GM18870 (cell line): ENCODE measurements at regions not wholly inside any gene's neighbourhood (a gene's known extent, or its start where the extent isn't known, plus 50 kb on each side); places are given as distances from the start of the nearest gene placed in this dataset.

Experiments used
- ATAC-seq: cut with Tn5 transposase; IDR thresholded peaks from one replicate; pipeline ENCODE4 v1.9.1; 2021; ENCODE audit warnings: moderate library complexity; ENCODE audit not compliant: unreplicated experiment

GRCh38 chr6:7047966-7048365, 59.8 kb upstream of the RREB1 start:
- ATAC-seq: no peak

DNA sequence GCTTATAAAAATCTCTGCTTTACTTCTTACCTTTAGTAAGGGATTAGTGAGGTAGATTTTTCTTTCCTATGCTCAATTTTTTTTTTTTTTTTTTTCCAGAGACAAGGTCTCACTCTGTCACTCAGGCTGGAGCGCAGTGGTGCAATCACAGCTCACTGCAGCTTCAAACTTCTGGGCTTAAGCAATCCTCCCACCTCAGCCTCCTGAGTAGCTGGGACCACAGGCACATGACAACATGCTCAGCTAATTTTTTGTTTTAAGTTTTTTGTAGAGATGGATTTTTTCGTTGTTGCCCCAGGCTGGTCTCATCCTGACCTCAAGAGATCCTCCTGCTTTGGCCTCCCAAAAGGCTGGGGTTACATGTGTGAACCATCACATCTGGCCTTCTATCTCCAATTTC, 58.9 kb upstream of the RREB1 start:
- no peak for ATAC-seq

- ATAC-seq: no peak
Observed at GRCh38 chr6:7050004-7050403, 57.8 kb upstream of the RREB1 start.

- ATAC-seq: no peak
Observed at GRCh38 chr6:7050872-7051779, 56.6 kb upstream of the RREB1 start.

GRCh38 chr6:7051780-7052442, 55.9 kb upstream of the RREB1 start:
- no peak for ATAC-seq

DNA sequence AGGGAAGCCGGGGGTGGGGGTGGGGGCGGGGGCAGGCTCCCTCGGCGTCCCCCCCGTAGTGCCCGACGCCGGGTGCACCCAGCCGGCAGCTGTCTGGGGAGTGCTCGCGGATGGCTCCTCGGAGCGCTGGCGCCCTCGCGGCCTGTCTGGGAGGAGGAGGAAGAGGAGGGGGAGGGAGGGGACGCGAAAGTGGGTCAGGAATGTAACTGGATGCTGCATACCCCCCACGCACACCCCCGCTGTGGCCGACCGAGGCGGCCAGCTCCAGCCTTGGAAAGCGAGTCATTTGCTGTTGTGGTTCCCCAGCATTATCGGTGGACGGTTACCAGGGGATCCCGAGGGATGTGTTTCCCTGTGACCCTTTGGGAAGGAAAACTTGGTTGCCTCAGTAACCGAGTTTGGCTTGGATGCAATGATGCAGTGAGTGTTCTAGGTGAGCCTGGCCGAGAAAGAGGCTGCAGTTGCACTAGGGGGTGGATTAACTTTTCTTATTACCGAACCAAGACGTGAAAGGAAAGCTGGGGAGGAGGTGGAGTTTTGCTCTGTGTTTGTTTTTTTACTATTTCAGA, 55.2 kb upstream of the RREB1 start:
- ATAC-seq: no peak

DNA sequence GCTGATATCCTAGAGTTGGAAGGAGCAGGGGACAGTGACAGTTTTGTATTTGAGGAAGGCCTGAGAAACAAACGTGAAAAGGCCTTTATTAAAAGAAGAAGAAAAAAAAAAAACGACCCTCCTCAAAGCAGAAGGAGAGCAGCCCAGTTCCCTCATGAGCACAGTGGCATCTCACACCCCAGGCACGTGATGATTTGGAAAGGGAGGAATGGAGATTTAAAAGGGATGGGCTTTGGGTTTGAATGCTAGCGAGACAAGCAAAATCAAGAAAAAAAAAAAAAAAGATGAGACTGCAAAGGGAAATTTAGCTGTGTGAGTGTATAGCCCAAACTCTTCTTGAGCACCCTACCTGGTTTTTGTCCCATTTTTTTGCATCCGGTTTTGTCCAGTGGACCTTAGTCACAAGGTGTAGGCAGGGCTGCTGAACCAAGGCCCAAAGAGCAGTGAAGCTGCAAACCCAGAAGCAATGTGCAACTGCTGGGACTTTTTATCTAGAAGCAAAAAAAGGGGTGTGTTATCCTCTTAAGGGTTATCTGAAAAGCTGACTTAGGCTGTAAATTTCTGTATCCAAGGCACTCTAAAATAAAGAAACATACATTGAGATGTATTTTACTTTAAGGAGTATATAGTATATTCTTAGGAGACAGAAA, 54.5 kb upstream of the RREB1 start:
- ATAC-seq: no peak
